ENCODE measurements at regions not wholly inside any gene's neighbourhood (a gene's known extent, or its start where the extent isn't known, plus 50 kb on each side); places are given as distances from the start of the nearest gene placed in this dataset.
"Not testable (repeated sequence)": the region's sequence is repeated elsewhere in the genome, so short reads cannot be mapped to it uniquely, and the experiment has no call there.

GRCh38 chr22:33142282-33143055 lies 84.3 kb upstream of the SYN3 start:
- no peak for DNase-seq (ENCODE audit: low read depth in 2 of 2)

GRCh38 chr22:33139937-33140336 lies 81.8 kb upstream of the SYN3 start:
- no peak for DNase-seq (ENCODE audit: low read depth in 2 of 2)

GRCh38 chr22:33138333-33138732 lies 80.2 kb upstream of the SYN3 start:
- not testable (repeated sequence) for DNase-seq (ENCODE audit: low read depth in 2 of 2)

GRCh38 chr22:33130473-33130872 lies 72.3 kb upstream of the SYN3 start:
- no peak for DNase-seq (ENCODE audit: low read depth in 2 of 2)

- DNase-seq (ENCODE audit: low read depth in 2 of 2): no peak
Observed at GRCh38 chr22:33129621-33130020, 71.4 kb upstream of the SYN3 start.

GRCh38 chr22:33126881-33127280 lies 68.7 kb upstream of the SYN3 start:
- DNase-seq (ENCODE audit: low read depth in 2 of 2): no peak

- DNase-seq (ENCODE audit: low read depth in 2 of 2): no peak
Observed at GRCh38 chr22:33124471-33124870, 66.3 kb upstream of the SYN3 start.

GRCh38 chr22:33122439-33122838 lies 64.3 kb upstream of the SYN3 start:
- DNase-seq (ENCODE audit: low read depth in 2 of 2): peak in 1 of 2 experiments; percentile 6

GRCh38 chr22:33119044-33119443 lies 60.9 kb upstream of the SYN3 start:
- DNase-seq (ENCODE audit: low read depth in 2 of 2): no peak

GRCh38 chr22:33117821-33118220 lies 59.6 kb upstream of the SYN3 start:
- DNase-seq (ENCODE audit: low read depth in 2 of 2): no peak

- no peak for DNase-seq (ENCODE audit: low read depth in 2 of 2)
Observed at GRCh38 chr22:33116841-33117547, 58.8 kb upstream of the SYN3 start.

GRCh38 chr22:33114565-33114964 lies 56.4 kb upstream of the SYN3 start:
- DNase-seq (ENCODE audit: low read depth in 2 of 2): no peak

GRCh38 chr22:33112580-33112979 lies 54.4 kb upstream of the SYN3 start:
- no peak for DNase-seq (ENCODE audit: low read depth in 2 of 2)

GRCh38 chr22:33111491-33111890 lies 53.3 kb upstream of the SYN3 start:
- DNase-seq (ENCODE audit: low read depth in 2 of 2): no peak

- no peak for DNase-seq (ENCODE audit: low read depth in 2 of 2)
Observed at GRCh38 chr22:33110562-33111163, 52.5 kb upstream of the SYN3 start.

- DNase-seq (ENCODE audit: low read depth in 2 of 2): no peak
Observed at GRCh38 chr22:33109514-33110430, 51.6 kb upstream of the SYN3 start.

- DNase-seq (ENCODE audit: low read depth in 2 of 2): no peak
Observed at GRCh38 chr22:33108037-33108436, 49.9 kb upstream of the SYN3 start.
